Activated CD8-positive, alpha-beta memory T cell treated with anti-CD3 and anti-CD28 coated beads, Interleukin-2, amount 50 U/mL, for 1 hour (primary cell): ENCODE measurements at regions not wholly inside any gene's neighbourhood (a gene's known extent, or its start where the extent isn't known, plus 50 kb on each side); places are given as distances from the start of the nearest gene placed in this dataset.
"Not testable (repeated sequence)": the region's sequence is repeated elsewhere in the genome, so short reads cannot be mapped to it uniquely, and the experiment has no call there.

ENCODE experiments used
- DNase-seq: peaks from one replicate; pipeline ENCODE4 v3.0.0-alpha.2; 2020; ENCODE audit errors: extremely low read depth

DNA sequence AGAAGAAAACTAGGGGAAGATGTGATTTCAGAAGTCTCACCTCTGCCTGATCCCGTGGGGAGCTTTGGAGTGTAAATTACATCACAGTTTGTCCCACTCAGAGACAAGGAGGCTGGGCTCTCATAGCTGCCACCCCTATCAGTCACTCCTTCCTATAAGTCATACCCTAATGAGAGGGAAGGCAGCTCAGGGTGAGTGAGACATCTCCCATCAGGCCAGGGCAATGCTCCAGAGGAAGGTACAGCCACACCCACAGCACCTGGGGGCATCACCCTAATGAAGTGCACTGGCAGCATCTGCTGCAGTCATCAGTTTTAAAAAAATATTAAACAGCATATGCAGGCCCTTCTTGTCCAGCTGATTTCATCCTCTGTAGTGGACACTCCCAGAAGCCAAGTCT lies 223.1 kb upstream of the NBPF12 start:
- DNase-seq: not testable (repeated sequence)

- DNase-seq: not testable (repeated sequence)
Observed at GRCh38 chr1:146710838-146711521, 227.1 kb upstream of the NBPF12 start.

GRCh38 chr1:146709302-146709701 lies 228.8 kb upstream of the NBPF12 start:
- not testable (repeated sequence) for DNase-seq

DNA sequence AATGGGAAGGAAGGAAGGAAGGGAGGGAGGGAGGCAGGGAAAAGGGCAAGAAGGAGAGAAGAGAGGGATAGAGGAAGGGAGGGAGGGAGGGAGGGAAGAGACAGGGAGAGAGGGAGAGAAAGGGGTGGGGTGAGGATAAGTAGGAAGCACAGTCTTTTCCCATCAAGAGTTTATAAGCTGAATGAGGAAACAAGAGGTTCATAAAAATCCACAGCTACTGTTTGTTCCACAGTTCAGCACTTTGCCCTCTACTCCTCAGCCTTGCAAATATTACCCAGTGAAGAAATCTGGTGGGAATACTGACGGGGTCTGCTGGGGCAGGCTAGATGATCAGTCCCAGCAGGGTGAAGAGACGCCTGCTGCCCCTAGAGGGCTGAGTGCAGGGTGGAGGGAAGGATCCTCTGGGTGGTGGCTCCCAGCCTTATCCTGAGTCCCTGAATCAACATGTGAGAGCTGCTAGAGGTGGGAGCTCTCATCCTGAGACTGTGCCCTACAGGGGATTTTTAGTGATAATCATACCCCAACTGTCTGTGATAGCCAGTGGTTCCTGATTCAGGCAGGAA lies 233.9 kb upstream of the NBPF12 start:
- DNase-seq: not testable (repeated sequence)

DNA sequence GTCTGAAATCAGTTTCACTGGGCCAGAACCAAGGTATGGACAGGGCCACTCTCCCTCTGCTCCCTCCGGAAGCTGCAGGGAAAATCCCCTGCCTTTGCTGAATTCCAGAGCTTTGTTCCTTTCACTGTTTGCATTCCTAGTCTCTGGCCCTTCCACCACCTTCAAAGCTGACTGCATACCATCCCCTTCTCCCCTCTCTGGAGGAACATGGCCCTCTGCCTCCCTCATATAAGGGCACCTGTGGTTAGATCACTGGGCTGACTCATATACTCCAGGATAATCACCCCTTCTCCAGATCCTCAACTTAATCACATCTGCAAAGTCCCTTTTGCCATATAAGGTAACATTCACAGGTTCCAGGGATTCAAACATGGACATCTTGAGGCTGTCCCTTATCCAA lies 236.8 kb upstream of the NBPF12 start:
- DNase-seq: not testable (repeated sequence)

DNA sequence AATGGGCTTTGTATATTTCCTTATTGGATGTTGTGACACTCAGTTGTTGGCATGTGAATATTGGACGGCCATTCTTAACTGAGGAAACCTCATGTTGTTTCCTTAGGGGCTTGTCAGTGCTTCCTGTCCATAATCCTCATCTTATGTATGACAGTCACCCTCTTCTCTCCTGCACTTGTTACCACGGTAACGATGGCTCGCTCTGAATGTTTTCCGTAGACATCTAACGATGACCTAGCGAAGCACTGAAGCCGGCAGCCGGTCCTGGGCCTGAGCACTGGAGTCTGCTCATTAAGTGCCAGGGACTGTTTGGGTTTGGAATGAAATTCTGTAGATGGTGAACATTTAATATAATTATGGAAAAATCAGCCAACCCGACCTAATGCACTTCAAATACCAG lies 242.7 kb upstream of the NBPF12 start:
- not testable (repeated sequence) for DNase-seq

- not testable (repeated sequence) for DNase-seq
Observed at GRCh38 chr1:146691798-146692197, 246.3 kb upstream of the NBPF12 start.

- DNase-seq: not testable (repeated sequence)
Observed at GRCh38 chr1:146688893-146689292, 249.2 kb upstream of the NBPF12 start.

- not testable (repeated sequence) for DNase-seq
Observed at GRCh38 chr1:146686777-146687366, 251.3 kb upstream of the NBPF12 start.

- DNase-seq: not testable (repeated sequence)
Observed at GRCh38 chr1:146683126-146683429, 255.0 kb upstream of the NBPF12 start.

DNA sequence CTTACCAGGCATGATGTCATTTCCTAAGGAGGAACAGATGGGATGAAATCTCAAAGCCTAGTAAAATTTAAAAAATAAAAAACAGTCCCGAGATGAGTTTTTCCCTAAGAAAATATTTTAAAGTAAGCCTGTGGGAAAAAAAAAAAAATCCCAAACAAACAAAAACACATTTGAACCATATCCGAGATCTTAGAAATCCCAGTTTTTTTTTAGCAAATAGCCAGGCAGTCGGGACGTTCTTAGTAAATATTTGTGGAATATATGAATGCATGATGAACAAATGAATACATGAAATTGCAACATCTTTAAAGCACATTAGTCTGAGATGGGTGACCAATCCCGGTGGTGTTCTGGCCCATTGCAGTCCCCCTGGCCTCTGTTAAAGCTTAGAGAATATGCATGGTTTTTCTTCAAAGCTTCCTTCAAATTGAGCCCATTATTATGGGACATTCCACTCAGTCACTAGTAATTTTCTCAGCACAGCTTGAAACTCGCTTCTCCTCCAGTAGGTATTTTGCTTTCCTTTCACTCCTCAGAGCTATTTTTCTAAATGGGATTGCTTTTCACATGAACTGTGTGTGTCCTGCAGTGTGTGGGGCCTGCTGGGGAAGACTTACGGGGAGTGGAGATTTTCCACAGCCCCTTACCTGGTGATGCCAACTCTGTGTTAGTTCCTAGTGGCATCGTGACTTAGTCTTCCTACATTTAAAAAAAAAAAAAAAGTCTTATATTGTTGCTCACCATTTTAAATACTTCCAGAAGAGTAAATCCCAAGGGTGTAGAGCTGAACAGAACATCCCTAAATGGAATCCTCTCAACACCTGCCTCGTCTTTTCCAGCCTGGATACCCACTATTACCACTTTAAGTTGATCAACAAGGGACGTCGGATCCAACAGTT lies 255.6 kb upstream of the NBPF12 start:
- not testable (repeated sequence) for DNase-seq

GRCh38 chr1:146673729-146674299 lies 264.3 kb upstream of the NBPF12 start:
- DNase-seq: not testable (repeated sequence)

- not testable (repeated sequence) for DNase-seq
Observed at GRCh38 chr1:146672608-146673007, 265.5 kb upstream of the NBPF12 start.

- not testable (repeated sequence) for DNase-seq
Observed at GRCh38 chr1:146671588-146671987, 266.5 kb upstream of the NBPF12 start.

- DNase-seq: not testable (repeated sequence)
Observed at GRCh38 chr1:146670832-146671566, 267.1 kb upstream of the NBPF12 start.

GRCh38 chr1:146666275-146666674 lies 271.8 kb upstream of the NBPF12 start:
- DNase-seq: not testable (repeated sequence)

DNA sequence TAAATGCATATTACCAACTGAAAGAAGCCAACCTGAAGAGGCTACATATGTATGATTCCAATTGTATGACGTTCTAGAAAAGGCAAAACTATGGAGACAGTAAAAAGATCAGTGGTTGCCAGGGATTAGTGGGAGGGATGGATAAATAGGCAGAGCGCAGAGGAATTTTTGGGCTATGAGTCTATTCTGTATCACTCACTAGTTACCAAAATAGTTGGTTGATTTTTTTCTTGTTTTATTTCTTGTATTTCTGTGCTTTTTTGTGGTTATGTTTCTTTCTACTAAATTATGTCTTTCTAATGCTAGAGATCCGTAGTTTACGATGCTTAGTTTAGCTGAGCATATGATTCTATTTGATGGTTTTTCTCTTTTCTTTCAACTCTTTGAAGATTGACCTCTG lies 277.9 kb upstream of the NBPF12 start:
- DNase-seq: not testable (repeated sequence)

DNA sequence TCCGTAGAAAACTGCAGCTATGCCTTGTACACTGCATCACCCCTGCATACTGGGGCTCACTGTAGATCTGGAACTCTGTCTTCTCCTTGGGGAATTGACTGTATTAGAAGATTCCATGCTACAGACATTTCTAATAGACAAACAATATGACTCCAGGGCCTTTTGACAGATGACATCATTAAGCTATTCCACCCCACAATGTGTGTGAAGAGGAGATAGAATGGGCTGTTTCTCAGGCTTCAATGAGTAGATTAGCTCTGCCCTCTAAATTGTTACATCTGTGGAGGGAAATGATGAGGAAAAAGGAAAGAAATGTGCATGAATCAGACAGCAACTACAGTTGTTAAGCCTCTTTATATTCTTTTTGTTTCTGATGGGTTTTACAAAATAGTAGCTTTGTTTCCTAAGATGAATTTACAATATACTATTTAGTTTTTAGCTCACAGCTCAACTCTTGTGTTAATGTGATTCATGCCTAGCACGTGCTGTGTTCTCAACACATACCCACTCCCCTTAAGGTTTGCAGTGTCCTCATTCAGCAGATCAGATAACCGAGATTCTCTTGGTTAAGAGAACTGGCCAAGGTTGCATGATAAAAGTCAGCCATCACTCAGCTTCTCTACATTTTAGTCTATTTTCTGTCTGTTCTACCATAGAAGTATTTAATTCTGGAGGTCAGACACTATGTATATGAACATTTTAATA lies 281.6 kb upstream of the NBPF12 start:
- not testable (repeated sequence) for DNase-seq

GRCh38 chr1:146654763-146655162 lies 283.4 kb upstream of the NBPF12 start:
- not testable (repeated sequence) for DNase-seq

DNA sequence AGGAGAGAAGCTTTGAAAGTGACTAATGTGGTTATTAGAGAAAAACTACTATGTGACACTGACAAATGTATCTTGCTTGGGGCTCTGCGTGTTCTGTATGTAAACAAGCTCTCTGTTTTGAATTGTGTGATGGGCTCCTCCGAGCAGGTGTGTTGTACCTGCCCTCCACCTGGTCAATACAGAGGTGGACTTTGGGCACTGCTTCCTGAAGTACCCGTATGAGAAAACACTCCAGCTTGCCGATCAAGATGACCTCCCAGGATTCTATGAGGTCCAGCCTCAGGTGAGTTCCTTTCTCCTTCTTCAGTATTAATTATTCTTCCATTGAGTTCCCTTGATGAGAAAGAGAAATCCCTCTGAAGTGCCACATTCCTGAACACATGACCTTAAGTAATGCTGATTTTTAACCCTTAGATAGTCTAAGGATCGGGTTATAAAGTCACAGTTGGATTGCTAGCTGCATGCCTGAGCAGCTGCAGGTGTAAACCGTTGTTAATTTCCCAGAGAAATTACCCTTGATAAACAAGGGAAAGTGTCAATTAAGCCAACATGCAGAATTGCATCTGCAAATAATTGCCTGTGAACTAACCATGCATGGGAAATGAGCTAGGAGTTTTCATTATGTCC lies 292.0 kb upstream of the NBPF12 start:
- not testable (repeated sequence) for DNase-seq
